ENCODE measurements at regions not wholly inside any gene's neighbourhood (a gene's known extent, or its start where the extent isn't known, plus 50 kb on each side); places are given as distances from the start of the nearest gene placed in this dataset.

DNA sequence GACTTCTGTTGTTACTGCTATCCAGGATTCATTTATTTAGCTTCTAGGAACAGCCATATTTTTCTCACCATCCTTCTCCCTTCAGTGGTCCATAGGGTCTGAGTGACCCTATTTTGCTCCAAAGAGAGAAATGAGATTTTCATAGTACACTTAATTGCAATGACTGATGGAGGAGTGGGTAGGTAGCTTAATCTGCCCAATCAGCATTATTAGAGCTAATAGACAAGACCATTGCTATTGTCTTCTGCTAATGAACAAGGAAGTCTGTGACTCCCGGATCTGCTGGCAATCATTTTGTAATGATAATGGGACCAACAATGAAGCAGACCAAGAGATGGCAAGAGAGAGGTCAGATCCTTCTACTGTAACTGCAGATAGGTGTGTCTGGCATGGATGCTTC lies 271.4 kb upstream of the SLC7A11 start:
- Histone ChIP-seq H3K4me3 (replicated peaks in 1 of 3; ENCODE audit: low read depth in 2 of 3, low read length in 3 of 3) (no peak overlapping the region), H3K36me3 (replicated peaks in 1 of 2; ENCODE audit: control insufficient read depth in 1 of 2, insufficient read depth in 2 of 2, low read length in 2 of 2) (no peaks in the 10 kb centered on the region), H3K4me2 (replicated peaks; ENCODE audit: extremely low read depth, low read length, poor library complexity, severe bottlenecking) (no peak overlapping the region), H3K27me3 (ENCODE audit: control insufficient read depth in 2 of 2, insufficient read depth in 2 of 2, low read length in 2 of 2) (peaks cover 0 to 7% of the 10 kb centered on the region in 2 donors), H2AFZ (ENCODE audit: insufficient read depth, low read depth, low read length, poor library complexity, severe bottlenecking) (no peak overlapping the region), H3K27ac (ENCODE audit: low read depth in 1 of 2, low read length in 2 of 2) (no peak overlapping the region), H3K79me2 (ENCODE audit: insufficient read depth, low read length) (no peaks in the 10 kb centered on the region), H3K9me3 (replicated peaks in 1 of 2; ENCODE audit: control insufficient read depth in 1 of 2, insufficient read depth in 1 of 2, low read length in 2 of 2) (no peaks in the 10 kb centered on the region), H4K20me1 (ENCODE audit: insufficient read depth, low read length) (no peaks in the 10 kb centered on the region), H3K4me1 (ENCODE audit: control insufficient read depth in 1 of 2, insufficient read depth in 2 of 2, low read length in 2 of 2) (no peaks in the 10 kb centered on the region), H3K9ac (ENCODE audit: insufficient read depth, low read length, poor library complexity, severe bottlenecking) (no peak overlapping the region)
- no peak overlapping the region for H3K4me3 Mint-ChIP-seq
- TF ChIP-seq CTCF (IDR thresholded peaks at IDR 0.05) = no peak
- H3K36me3 Mint-ChIP-seq = no peaks in the 10 kb centered on the region
- no peaks in the 10 kb centered on the region for H3K9me3 Mint-ChIP-seq
- WGBS (ENCODE audit: insufficient coverage) = 100% methylated on average over 1 of the region's 1 CpG
- H3K27ac Mint-ChIP-seq = no peak overlapping the region
- intact Hi-C loops (cut with micrococcal nuclease) = no loop called here
- peaks cover 2 to 9% (median 6%) of the 10 kb centered on the region in 3 donors for H3K27me3 Mint-ChIP-seq (ENCODE audit: low read depth in 3 of 3)
- no peak for DNase-seq
- H3K4me1 Mint-ChIP-seq = no peaks in the 10 kb centered on the region

GRCh38 chr4:138512756-138513155 lies 270.6 kb upstream of the SLC7A11 start:
- H3K79me2 ChIP-seq (ENCODE audit: insufficient read depth, low read length) = no peaks in the 10 kb centered on the region
- TF ChIP-seq CTCF (IDR thresholded peaks at IDR 0.05) = no peak
- no peak overlapping the region for H2AFZ ChIP-seq (ENCODE audit: insufficient read depth, low read depth, low read length, poor library complexity, severe bottlenecking)
- H3K9ac ChIP-seq (ENCODE audit: insufficient read depth, low read length, poor library complexity, severe bottlenecking) = no peak overlapping the region
- no peaks in the 10 kb centered on the region for H3K4me1 ChIP-seq (ENCODE audit: control insufficient read depth in 1 of 2, insufficient read depth in 2 of 2, low read length in 2 of 2)
- no peaks in the 10 kb centered on the region for H4K20me1 ChIP-seq (ENCODE audit: insufficient read depth, low read length)
- H3K9me3 Mint-ChIP-seq = no peaks in the 10 kb centered on the region
- H3K27ac Mint-ChIP-seq = no peak overlapping the region
- peaks cover 0 to 7% of the 10 kb centered on the region in 2 donors for H3K27me3 ChIP-seq (ENCODE audit: control insufficient read depth in 2 of 2, insufficient read depth in 2 of 2, low read length in 2 of 2)
- H3K27ac ChIP-seq (ENCODE audit: low read depth in 1 of 2, low read length in 2 of 2) = no peak overlapping the region
- peaks cover 2 to 13% (median 6%) of the 10 kb centered on the region in 3 donors for H3K27me3 Mint-ChIP-seq (ENCODE audit: low read depth in 3 of 3)
- intact Hi-C loops (cut with micrococcal nuclease) = no loop called here
- DNase-seq = no peak
- H3K4me2 ChIP-seq (replicated peaks; ENCODE audit: extremely low read depth, low read length, poor library complexity, severe bottlenecking) = no peak overlapping the region
- H3K9me3 ChIP-seq (replicated peaks in 1 of 2; ENCODE audit: control insufficient read depth in 1 of 2, insufficient read depth in 1 of 2, low read length in 2 of 2) = no peaks in the 10 kb centered on the region
- no peaks in the 10 kb centered on the region for H3K4me1 Mint-ChIP-seq
- no peak overlapping the region for H3K4me3 ChIP-seq (replicated peaks in 1 of 3; ENCODE audit: low read depth in 2 of 3, low read length in 3 of 3)
- no peak overlapping the region for H3K4me3 Mint-ChIP-seq
- H3K36me3 ChIP-seq (replicated peaks in 1 of 2; ENCODE audit: control insufficient read depth in 1 of 2, insufficient read depth in 2 of 2, low read length in 2 of 2) = no peaks in the 10 kb centered on the region
- no peaks in the 10 kb centered on the region for H3K36me3 Mint-ChIP-seq

Measured in CD14-positive monocyte (primary cell).